Gastrocnemius medialis (tissue), 4 donors: ENCODE measurements at regions not wholly inside any gene's neighbourhood (a gene's known extent, or its start where the extent isn't known, plus 50 kb on each side); places are given as distances from the start of the nearest gene placed in this dataset.

Source experiments
- ATAC-seq, 2 donors: fragments of 150-250 bp; one replicate each; pipeline ENCODE4 v1.9.1; 2016
- DNase-seq, 2 donors: peaks; one replicate each; pipeline ENCODE4 v3.0.0-alpha.2; 2019
- H3K27ac ChIP-seq, 4 donors: fragments of 200-600 bp; sonication (generic); 1 replicate in 1 of 4; 2 replicates in 3 of 4; pipeline ENCODE4 v1.5.1; 2016 to 2018; ENCODE audit warnings: mild to moderate bottlenecking in 2 of 4, moderate library complexity in 1 of 4
- H3K27me3 ChIP-seq, 3 donors: fragments of 200-600 bp; sonication (generic) in 2 of 3; 1 replicate in 1 of 3; 2 replicates in 2 of 3; pipeline versions ENCODE4 v1.5.1 to v1.6.0; 2016 to 2019; ENCODE audit warnings: mild to moderate bottlenecking in 1 of 3, moderate library complexity in 1 of 3
- H3K36me3 ChIP-seq, 2 donors: fragments of 200-600 bp; sonication (generic) in 1 of 2; one replicate each; pipeline ENCODE4 v1.5.1; 2017 to 2018
- H3K4me1 ChIP-seq, 2 donors: fragments of 200-600 bp; sonication (generic) in 1 of 2; one replicate each; pipeline ENCODE4 v1.5.1; 2016 to 2017; ENCODE audit warnings: mild to moderate bottlenecking in 2 of 2
- H3K4me3 ChIP-seq, 4 donors: fragments of 200-600 bp; sonication (generic) in 3 of 4; 1 replicate in 1 of 4; 2 replicates in 3 of 4; pipeline ENCODE4 v1.5.1; 2016 to 2019; ENCODE audit warnings: mild to moderate bottlenecking in 2 of 4
- H3K9me3 ChIP-seq, 3 donors: fragments of 200-600 bp; sonication (generic) in 2 of 3; 1 replicate in 1 of 3; 2 replicates in 2 of 3; pipeline ENCODE4 v1.5.1; 2016 to 2019
- CTCF ChIP-seq, 5 experiments: fragments of 450-650 bp in 3 of 5; fragments of 200-600 bp in 2 of 5; sonication (generic) in 2 of 5; IDR thresholded peaks in 4 of 5; conservative IDR thresholded peaks in 1 of 5; 1 replicate in 4 of 5; 2 replicates in 1 of 5; pipeline ENCODE4 v1.5.1; 2016 to 2019; ENCODE audit warnings: antibody characterized with exemption in 5 of 5, mild to moderate bottlenecking in 3 of 5, moderate library complexity in 3 of 5
- POLR2A ChIP-seq, 2 donors: fragments of 450-650 bp; IDR thresholded peaks; one replicate each; pipeline ENCODE4 v1.6.1; 2017; ENCODE audit warnings: antibody characterized with exemption in 2 of 2, mild to moderate bottlenecking in 2 of 2, moderate library complexity in 2 of 2
- in situ Hi-C, 4 donors: fragments of 200-750 bp; cut with MboI; loops; one replicate each; pipeline versions ENCODE4 v1.15.0 to v1.8.0; 2017; ENCODE audit warnings: low sequenced_read_pairs in 4 of 4
- intact Hi-C: fragments of 100-400 bp; cut with DNase I; formaldehyde crosslinking; loops from one replicate; pipeline ENCODE4 v1.15.1; 2023; ENCODE audit warnings: low total_unique reads

GRCh38 chr17:79530361-79531105, 80.3 kb downstream of the RBFOX3 start:
- intact Hi-C loops, result no loop called here
- no peak overlapping the region for H3K27ac ChIP-seq
- H3K27me3 ChIP-seq, result peaks cover 0 to 46% (median 45%) of the 10 kb centered on the region in 3 donors
- ATAC-seq (no peak), DNase-seq (no peak)
- TF ChIP-seq POLR2A (IDR thresholded peaks at IDR 0.05) (no peak), CTCF (IDR thresholded peaks at IDR 0.05 in 4 of 5, conservative IDR thresholded peaks at IDR 0.05 in 1 of 5) (no peak)
- in situ Hi-C loops, result no loop called here
- H3K36me3 ChIP-seq, result no peaks in the 10 kb centered on the region
- H3K9me3 ChIP-seq, result no peaks in the 10 kb centered on the region
- H3K4me3 ChIP-seq, result no peak overlapping the region
- H3K4me1 ChIP-seq, result no peaks in the 10 kb centered on the region

GRCh38 chr17:79529661-79530081, 81.2 kb downstream of the RBFOX3 start:
- no peak for TF ChIP-seq CTCF (IDR thresholded peaks at IDR 0.05 in 4 of 5, conservative IDR thresholded peaks at IDR 0.05 in 1 of 5)
- TF ChIP-seq POLR2A (IDR thresholded peaks at IDR 0.05), result no peak
- intact Hi-C loops (no loop called here), in situ Hi-C loops (no loop called here)
- no peak overlapping the region for H3K4me3 ChIP-seq
- H3K27me3 ChIP-seq, result peaks cover 5 to 52% (median 45%) of the 10 kb centered on the region in 3 donors
- H3K4me1 ChIP-seq, result no peaks in the 10 kb centered on the region
- DNase-seq (no peak), ATAC-seq (no peak)
- H3K9me3 ChIP-seq, result no peaks in the 10 kb centered on the region
- no peaks in the 10 kb centered on the region for H3K36me3 ChIP-seq
- H3K27ac ChIP-seq, result no peak overlapping the region

- peaks cover 9 to 51% (median 43%) of the 10 kb centered on the region in 3 donors for H3K27me3 ChIP-seq
- ATAC-seq, result no peak
- H3K4me1 ChIP-seq, result no peaks in the 10 kb centered on the region
- H3K9me3 ChIP-seq, result no peaks in the 10 kb centered on the region
- DNase-seq, result no peak
- no peak overlapping the region for H3K4me3 ChIP-seq
- TF ChIP-seq CTCF (IDR thresholded peaks at IDR 0.05 in 4 of 5, conservative IDR thresholded peaks at IDR 0.05 in 1 of 5), result no peak
- no peak for TF ChIP-seq POLR2A (IDR thresholded peaks at IDR 0.05)
- in situ Hi-C loops (no loop called here), intact Hi-C loops (no loop called here)
- H3K27ac ChIP-seq, result no peak overlapping the region
- no peaks in the 10 kb centered on the region for H3K36me3 ChIP-seq
Measured at GRCh38 chr17:79528592-79529125, 82.2 kb downstream of the RBFOX3 start.

GRCh38 chr17:79527306-79527705, 83.5 kb downstream of the RBFOX3 start:
- intact Hi-C loops, result no loop called here
- DNase-seq (no peak), ATAC-seq (no peak)
- H3K4me3 ChIP-seq, result no peak overlapping the region
- H3K9me3 ChIP-seq, result no peaks in the 10 kb centered on the region
- H3K36me3 ChIP-seq, result no peaks in the 10 kb centered on the region
- in situ Hi-C loops, result no loop called here
- H3K27ac ChIP-seq, result no peak overlapping the region
- no peaks in the 10 kb centered on the region for H3K4me1 ChIP-seq
- peaks cover 11 to 50% (median 43%) of the 10 kb centered on the region in 3 donors for H3K27me3 ChIP-seq
- TF ChIP-seq CTCF (IDR thresholded peaks at IDR 0.05 in 4 of 5, conservative IDR thresholded peaks at IDR 0.05 in 1 of 5) (no peak), POLR2A (IDR thresholded peaks at IDR 0.05) (no peak)
